ENCODE measurements at regions not wholly inside any gene's neighbourhood (a gene's known extent, or its start where the extent isn't known, plus 50 kb on each side); places are given as distances from the start of the nearest gene placed in this dataset.

DNA sequence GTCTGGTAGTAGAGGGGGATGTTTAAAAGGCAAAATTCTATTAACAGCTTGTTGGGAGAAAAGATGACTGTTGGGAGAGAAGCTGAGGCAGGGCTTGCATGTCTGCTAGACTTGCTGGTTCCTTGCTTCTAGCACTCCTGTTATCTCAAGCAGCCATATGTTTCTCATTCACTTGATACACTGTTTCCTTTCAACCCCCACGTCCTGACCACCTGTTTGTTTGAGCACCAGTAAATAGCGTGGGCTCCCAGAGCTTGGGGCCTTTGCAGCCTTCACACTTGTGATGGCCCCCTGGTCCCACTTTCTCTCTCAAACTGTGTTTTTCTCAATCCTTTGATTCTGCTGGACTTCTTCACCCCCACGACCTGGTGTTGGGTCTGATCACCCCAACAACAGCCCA is 111.7 kb upstream of the TMEM161B start:
- H3K27ac ChIP-seq, result no peak overlapping the region
- no peak for TF ChIP-seq ZFX (IDR thresholded peaks at IDR 0.05)
- TF ChIP-seq, protein P1, sequence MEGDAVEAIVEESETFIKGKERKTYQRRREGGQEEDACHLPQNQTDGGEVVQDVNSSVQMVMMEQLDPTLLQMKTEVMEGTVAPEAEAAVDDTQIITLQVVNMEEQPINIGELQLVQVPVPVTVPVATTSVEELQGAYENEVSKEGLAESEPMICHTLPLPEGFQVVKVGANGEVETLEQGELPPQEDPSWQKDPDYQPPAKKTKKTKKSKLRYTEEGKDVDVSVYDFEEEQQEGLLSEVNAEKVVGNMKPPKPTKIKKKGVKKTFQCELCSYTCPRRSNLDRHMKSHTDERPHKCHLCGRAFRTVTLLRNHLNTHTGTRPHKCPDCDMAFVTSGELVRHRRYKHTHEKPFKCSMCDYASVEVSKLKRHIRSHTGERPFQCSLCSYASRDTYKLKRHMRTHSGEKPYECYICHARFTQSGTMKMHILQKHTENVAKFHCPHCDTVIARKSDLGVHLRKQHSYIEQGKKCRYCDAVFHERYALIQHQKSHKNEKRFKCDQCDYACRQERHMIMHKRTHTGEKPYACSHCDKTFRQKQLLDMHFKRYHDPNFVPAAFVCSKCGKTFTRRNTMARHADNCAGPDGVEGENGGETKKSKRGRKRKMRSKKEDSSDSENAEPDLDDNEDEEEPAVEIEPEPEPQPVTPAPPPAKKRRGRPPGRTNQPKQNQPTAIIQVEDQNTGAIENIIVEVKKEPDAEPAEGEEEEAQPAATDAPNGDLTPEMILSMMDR (conservative IDR thresholded peaks at IDR 0.05), result no peak

DNA sequence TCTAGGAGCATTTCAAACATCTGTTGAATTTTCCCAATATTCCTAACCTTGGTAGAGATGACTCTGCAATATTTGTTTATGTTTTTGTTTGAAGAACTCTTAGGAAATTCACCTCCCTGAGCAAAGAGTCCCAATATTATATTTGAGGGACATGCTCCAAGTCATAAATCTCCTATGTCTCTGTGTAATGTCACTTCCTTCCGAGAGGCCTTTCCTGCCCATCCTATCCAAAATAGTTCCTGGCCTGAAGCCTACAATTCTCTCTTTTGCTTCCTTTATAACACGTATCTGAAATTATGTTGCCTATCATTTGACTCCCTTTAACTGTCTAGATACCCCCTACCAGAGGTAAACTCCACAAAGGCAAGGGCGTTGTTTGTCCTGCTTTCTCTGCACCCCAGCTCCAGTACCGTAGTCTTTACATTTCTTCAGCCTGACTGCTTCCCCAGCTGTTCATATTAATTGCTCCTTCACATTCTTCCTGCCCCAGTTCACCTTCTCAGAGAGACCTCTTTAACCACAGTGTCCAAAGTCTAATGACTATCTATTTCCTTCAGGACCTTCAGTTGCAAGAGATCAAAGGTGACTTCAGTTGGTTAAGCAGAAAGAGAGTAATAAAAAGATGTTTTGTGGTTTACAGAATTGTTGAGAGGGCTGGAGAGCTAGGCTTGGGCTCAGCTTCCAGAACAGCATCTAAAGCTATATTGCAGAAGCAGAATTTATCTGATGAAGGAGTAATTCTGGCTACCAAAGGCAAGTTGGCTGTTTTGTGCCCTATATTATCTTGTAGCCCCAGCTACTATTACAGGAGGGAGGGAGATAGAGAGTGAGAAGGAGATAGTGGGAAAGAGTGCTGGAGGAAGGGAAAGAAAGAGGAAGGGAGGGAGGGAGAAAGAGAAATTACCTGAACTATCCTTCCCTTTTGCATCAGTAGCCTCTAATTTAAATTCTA is 109.3 kb upstream of the TMEM161B start:
- H3K27ac ChIP-seq, result no peak overlapping the region
- TF ChIP-seq, protein P1 (conservative IDR thresholded peaks at IDR 0.05), result no peak
- TF ChIP-seq ZFX (IDR thresholded peaks at IDR 0.05), result no peak

DNA sequence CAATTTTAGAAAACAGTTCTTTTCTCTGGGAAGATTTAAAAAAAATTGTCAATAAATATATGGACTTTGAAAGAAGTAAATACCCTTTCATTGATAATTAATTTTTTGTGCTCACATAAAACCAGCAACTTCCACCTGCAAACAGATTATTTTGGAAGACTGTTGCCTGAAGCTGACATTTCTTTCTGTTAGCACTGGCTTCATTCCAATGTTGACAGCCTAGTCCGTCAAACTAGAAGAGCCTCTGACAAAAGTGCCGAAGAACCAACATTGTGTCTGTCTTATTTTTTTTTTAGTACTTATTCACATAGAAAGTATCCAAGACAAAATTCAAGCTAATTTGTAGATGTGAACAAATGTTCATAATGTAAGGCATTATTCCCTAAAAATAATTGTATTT is 108.6 kb upstream of the TMEM161B start:
- H3K27ac ChIP-seq, result no peak overlapping the region
- no peak for TF ChIP-seq ZFX (IDR thresholded peaks at IDR 0.05)
- TF ChIP-seq, protein P1 (conservative IDR thresholded peaks at IDR 0.05), result no peak

DNA sequence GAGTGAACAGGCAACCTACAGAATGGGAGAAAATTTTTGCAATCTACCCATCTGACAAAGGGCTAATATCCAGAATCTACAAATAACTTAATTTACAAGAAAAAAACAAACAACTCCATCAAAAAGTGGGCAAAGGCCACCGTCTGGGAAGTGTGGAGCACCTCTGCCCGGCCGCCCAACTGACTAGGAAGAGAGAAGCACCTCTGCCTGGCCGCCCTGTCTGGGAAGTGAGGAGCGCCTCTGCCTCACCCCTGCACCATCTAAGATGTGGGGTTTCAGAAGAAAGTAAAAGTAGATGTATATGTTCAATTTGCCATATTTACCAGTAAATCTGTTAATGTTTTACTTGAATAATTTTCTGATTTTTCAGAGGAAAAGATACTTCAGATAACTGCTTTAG is 108.1 kb upstream of the TMEM161B start:
- no peak overlapping the region for H3K27ac ChIP-seq
- TF ChIP-seq ZFX (IDR thresholded peaks at IDR 0.05), result no peak
- TF ChIP-seq, protein P1 (conservative IDR thresholded peaks at IDR 0.05), result no peak

DNA sequence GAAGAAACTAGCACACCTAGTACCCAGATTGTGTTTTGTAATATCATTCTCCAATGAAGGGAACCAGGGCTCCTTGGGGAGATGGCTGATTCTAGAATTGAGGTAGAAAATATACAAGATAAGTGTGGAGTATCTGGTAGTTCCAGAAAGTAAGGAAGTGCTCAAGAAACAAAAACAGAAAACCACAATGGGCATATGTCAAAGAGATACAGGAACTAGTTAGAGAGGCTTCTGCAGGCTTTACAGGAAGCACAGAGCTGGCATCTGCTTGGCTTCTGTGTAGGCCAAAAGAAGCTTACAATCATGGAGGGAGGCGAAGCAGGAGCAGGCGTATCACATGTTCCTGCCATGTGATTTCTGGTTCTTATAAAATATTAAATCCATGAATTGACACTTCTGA is 105.7 kb upstream of the TMEM161B start:
- no peak overlapping the region for H3K27ac ChIP-seq
- no peak for TF ChIP-seq ZFX (IDR thresholded peaks at IDR 0.05)
- TF ChIP-seq, protein P1 (conservative IDR thresholded peaks at IDR 0.05), result no peak

DNA sequence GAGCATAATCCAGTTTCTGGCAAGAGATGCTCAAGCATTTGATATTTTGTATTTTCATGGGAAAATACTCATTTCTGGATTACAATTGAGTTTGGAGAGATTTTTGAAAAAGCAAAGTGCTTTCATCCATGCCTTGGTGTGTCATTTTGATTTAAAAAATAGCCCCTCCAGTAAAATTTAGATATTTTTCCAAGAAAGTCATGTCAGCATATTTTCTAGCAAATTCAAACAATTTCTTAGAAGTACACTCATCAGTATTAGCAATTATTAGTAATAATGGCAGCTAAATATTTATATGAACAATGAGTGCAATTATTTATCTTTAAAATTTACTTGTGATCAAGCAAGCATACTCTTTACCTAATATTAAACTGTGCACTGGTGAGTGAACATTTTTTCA is 102.2 kb upstream of the TMEM161B start:
- TF ChIP-seq, protein P1 (conservative IDR thresholded peaks at IDR 0.05), result no peak
- no peak for TF ChIP-seq ZFX (IDR thresholded peaks at IDR 0.05)
- H3K27ac ChIP-seq, result no peak overlapping the region

DNA sequence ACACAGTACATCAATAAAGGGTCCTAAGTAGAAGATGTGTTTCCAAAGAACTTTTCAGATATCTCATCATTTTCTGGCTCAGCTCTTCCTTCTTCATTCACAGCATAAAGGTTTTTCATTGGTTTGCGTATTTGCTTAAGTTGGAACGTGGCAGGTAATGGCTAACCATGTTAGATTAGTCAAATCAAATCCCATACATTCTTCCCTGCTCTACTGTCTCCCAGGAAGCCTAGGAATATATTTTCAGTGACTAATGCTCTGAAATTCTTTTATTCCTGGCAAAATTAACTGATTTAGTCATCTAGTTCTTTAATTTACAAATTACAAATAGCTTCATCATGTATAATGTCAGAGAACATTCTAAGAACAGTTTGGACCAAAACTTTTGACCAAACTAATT is 99.6 kb upstream of the TMEM161B start:
- no peak overlapping the region for H3K27ac ChIP-seq
- no peak for TF ChIP-seq ZFX (IDR thresholded peaks at IDR 0.05)
- TF ChIP-seq, protein P1 (conservative IDR thresholded peaks at IDR 0.05), result no peak
